Endothelial cell of umbilical vein (primary cell): ENCODE measurements at regions not wholly inside any gene's neighbourhood (a gene's known extent, or its start where the extent isn't known, plus 50 kb on each side); places are given as distances from the start of the nearest gene placed in this dataset.

Experiments
- BruUV-seq: library from RNA; stranded (reverse); fragments of 400-500 nt; replicated peaks from 2 replicates; lab custom pipeline; 2021; lab: Mats Ljungman, UMichigan
- CTCF ChIA-PET: fragments of 300-600, 350-600 bp; sonication (Branson Sonifier 250); formaldehyde crosslinking; loops from one replicate; lab custom pipeline; 2021; ENCODE audit warnings: antibody characterized with exemption, inconsistent platforms; lab: Charles Lee
- POLR2A ChIA-PET: fragments of 300-600, 350-600 bp; sonication (Branson Sonifier 250); formaldehyde crosslinking; loops from one replicate; lab custom pipeline; 2021; ENCODE audit warnings: antibody characterized with exemption, inconsistent platforms; lab: Charles Lee
- DNase-seq: peaks from one replicate; pipeline ENCODE4 v3.0.0-alpha.2; 2011; ENCODE audit warnings: low read depth, low spot score
- FAIRE-seq: peaks from 2 replicates; lab custom pipeline; 2011; peaks lifted over from hg19 to GRCh38; lab: Jason Lieb, UNC
- H2AFZ ChIP-seq: 2 replicates; pipeline ENCODE4 v1.6.0; 2012; ENCODE audit warnings: low read depth, low read length, control low read depth, inconsistent platforms
- H3K27ac ChIP-seq: 2 replicates; pipeline ENCODE4 v1.5.1; 2011; ENCODE audit warnings: low read depth, mild to moderate bottlenecking, control low read depth, low read length, moderate library complexity; ENCODE audit not compliant: insufficient read depth
- H3K27me3 ChIP-seq, 2 experiments: 2 replicates each; pipeline versions ENCODE4 v1.6.0 to v1.6.1; 2011; ENCODE audit warnings: low read length in 2 of 2, mixed read lengths in 1 of 2; ENCODE audit not compliant: control insufficient read depth in 2 of 2, insufficient read depth in 2 of 2
- H3K36me3 ChIP-seq, 2 experiments: 2 replicates in 1 of 2; 3 replicates in 1 of 2; pipeline ENCODE4 v1.5.1; 2011; ENCODE audit warnings: low read length in 2 of 2, mild to moderate bottlenecking in 1 of 2, moderate library complexity in 1 of 2; ENCODE audit not compliant: control insufficient read depth in 2 of 2, insufficient read depth in 2 of 2; ENCODE audit errors: extremely low read depth in 1 of 2
- H3K4me1 ChIP-seq: 3 replicates; pipeline ENCODE4 v1.5.1; 2011; ENCODE audit warnings: mild to moderate bottlenecking, low read length; ENCODE audit not compliant: control insufficient read depth, insufficient read depth; ENCODE audit errors: extremely low read depth
- H3K4me2 ChIP-seq: 2 replicates; pipeline ENCODE4 v1.6.1; 2011; ENCODE audit warnings: low read length, control low read depth, mixed read lengths; ENCODE audit not compliant: insufficient read depth
- H3K4me3 ChIP-seq, 3 experiments: fragments of 200-600 bp in 1 of 3; sonication (generic), shearing (Covaris generic) in 1 of 3; replicated peaks in 1 of 3; 2 replicates each; pipeline ENCODE4 v1.5.1; 2011 to 2016; ENCODE audit warnings: control low read depth in 3 of 3, low read length in 3 of 3, mild to moderate bottlenecking in 2 of 3, inconsistent platforms in 1 of 3, low read depth in 1 of 3, moderate library complexity in 1 of 3; ENCODE audit not compliant: insufficient read depth in 1 of 3
- H3K79me2 ChIP-seq: 2 replicates; pipeline ENCODE4 v1.6.0; 2012; ENCODE audit warnings: low read length, inconsistent platforms; ENCODE audit not compliant: control insufficient read depth, insufficient read depth
- H3K9ac ChIP-seq: replicated peaks from 2 replicates; pipeline ENCODE3; 2011; ENCODE audit warnings: low read length, control low read depth; ENCODE audit not compliant: insufficient read depth; ENCODE audit errors: extremely low read depth
- H3K9me1 ChIP-seq: replicated peaks from 3 replicates; pipeline ENCODE4 v1.6.0; 2011; ENCODE audit warnings: mild to moderate bottlenecking, low read length; ENCODE audit not compliant: control insufficient read depth, insufficient read depth; ENCODE audit errors: extremely low read depth
- H3K9me3 ChIP-seq: replicated peaks from 2 replicates; pipeline ENCODE4 v1.5.1; 2012; ENCODE audit warnings: low read length, inconsistent platforms; ENCODE audit not compliant: control insufficient read depth, insufficient read depth
- H4K20me1 ChIP-seq: replicated peaks from 2 replicates; pipeline ENCODE3; 2011; ENCODE audit warnings: mild to moderate bottlenecking, low read length; ENCODE audit not compliant: control insufficient read depth, insufficient read depth; ENCODE audit errors: extremely low read depth
- CTCF ChIP-seq, 2 donors: IDR thresholded peaks; 1 replicate in 1 of 2; 2 replicates in 1 of 2; pipeline ENCODE4 v1.5.1; 2011; ENCODE audit warnings: low read length in 2 of 2, mild to moderate bottlenecking in 2 of 2, moderate library complexity in 2 of 2, control low read depth in 1 of 2, inconsistent platforms in 1 of 2, low read depth in 1 of 2; ENCODE audit not compliant: insufficient read depth in 1 of 2; ENCODE audit errors: extremely low read depth in 1 of 2
- EZH2 ChIP-seq: IDR thresholded peaks from 2 replicates; pipeline ENCODE4 v1.6.1; 2012; ENCODE audit warnings: borderline replicate concordance, low read depth, mild to moderate bottlenecking, moderate library complexity, low read length, inconsistent platforms; ENCODE audit not compliant: severe bottlenecking
- FOS ChIP-seq: IDR thresholded peaks from 2 replicates; pipeline ENCODE4 v1.6.1; 2011; ENCODE audit warnings: mild to moderate bottlenecking, low read length, moderate library complexity, borderline replicate concordance; ENCODE audit not compliant: insufficient read depth
- GATA2 ChIP-seq: IDR thresholded peaks from 2 replicates; pipeline ENCODE4 v1.7.0; 2011; ENCODE audit warnings: low read depth, mild to moderate bottlenecking, moderate library complexity, mixed read lengths, low read length; ENCODE audit not compliant: insufficient read length, insufficient read depth
- JUN ChIP-seq: IDR thresholded peaks from 2 replicates; pipeline ENCODE4 v1.6.1; 2011; ENCODE audit warnings: borderline replicate concordance, low read depth; ENCODE audit not compliant: insufficient read length, insufficient read depth
- MYC ChIP-seq: IDR thresholded peaks from one replicate; pipeline ENCODE4 v1.6.1; 2011; ENCODE audit warnings: mild to moderate bottlenecking, low read depth, low read length
- POLR2A ChIP-seq: IDR thresholded peaks from 2 replicates; pipeline ENCODE4 v1.6.1; 2012; ENCODE audit warnings: low read depth, mild to moderate bottlenecking, control low read depth, low read length
- POLR2AphosphoS5 ChIP-seq: IDR thresholded peaks from 2 replicates; pipeline ENCODE4 v1.6.1; 2012; ENCODE audit warnings: low read depth, mild to moderate bottlenecking, control low read depth, low read length, moderate library complexity; ENCODE audit not compliant: insufficient read depth
- dilution Hi-C: fragments of 300-500 bp; cut with MboI; formaldehyde crosslinking; loops from one replicate; pipeline ENCODE4 v1.15.0; 2019; ENCODE audit warnings: low sequenced_read_pairs; ENCODE audit not compliant: extremely low pct_ligation_motif_present
- intact Hi-C: fragments of 100-400 bp; cut with micrococcal nuclease; formaldehyde crosslinking; loops from one replicate; pipeline ENCODE4 v1.10.0; 2022
- TF ChIP-seq, protein P1 (sequence below): IDR thresholded peaks from 2 replicates; pipeline ENCODE4 v1.6.1; 2011; ENCODE audit not compliant: insufficient read depth, insufficient read length

DNA sequence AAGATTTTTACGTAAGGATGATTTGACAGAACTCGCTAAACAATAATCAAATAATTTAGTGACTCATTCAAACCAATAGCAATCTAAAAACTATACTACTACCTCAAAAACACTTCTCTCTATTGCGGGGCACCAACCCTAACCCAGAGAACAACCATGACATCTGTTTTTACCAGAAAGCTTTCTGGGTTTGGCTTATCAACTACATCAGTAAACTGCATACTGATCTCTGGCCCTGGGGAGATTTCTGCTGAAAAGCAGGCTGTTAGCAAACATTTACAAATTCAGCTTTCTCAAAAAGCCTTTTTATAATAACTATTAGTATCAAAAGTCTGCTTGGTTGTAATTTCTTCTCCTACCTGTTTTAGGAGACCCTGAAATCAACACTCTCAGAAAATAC, 144.5 kb upstream of the ZWINT start:
- BruUV-seq = no TSS peak
- CTCF ChIA-PET = no interaction called here
- no peak overlapping the region for H3K27ac ChIP-seq
- H3K9me1 ChIP-seq = no peaks in the 10 kb centered on the region
- dilution Hi-C loops (no loop called here), intact Hi-C loops (no loop called here)
- no peaks in the 10 kb centered on the region for H4K20me1 ChIP-seq
- POLR2A ChIA-PET = no interaction called here
- no peaks in the 10 kb centered on the region for H3K9me3 ChIP-seq
- no peak overlapping the region for H3K4me3 ChIP-seq
- H3K4me1 ChIP-seq = no peaks in the 10 kb centered on the region
- no peak for TF ChIP-seq GATA2
- no peak for TF ChIP-seq POLR2AphosphoS5
- TF ChIP-seq JUN = no peak
- TF ChIP-seq MYC = no peak
- TF ChIP-seq CTCF (IDR thresholded peaks at IDR 0.05; ENCODE audit: extremely low read depth in 1 of 2, insufficient read depth in 1 of 2, low read depth in 1 of 2, low read length in 2 of 2) = no peak
- no peak for TF ChIP-seq FOS
- TF ChIP-seq EZH2 = no peak
- no peaks in the 10 kb centered on the region for H3K36me3 ChIP-seq
- DNase-seq (no peak), FAIRE-seq (no peak)
- H3K27me3 ChIP-seq = no peaks in the 10 kb centered on the region
- H3K79me2 ChIP-seq = no peaks in the 10 kb centered on the region
- H2AFZ ChIP-seq = no peak overlapping the region
- H3K4me2 ChIP-seq = no peak overlapping the region
- no peak overlapping the region for H3K9ac ChIP-seq

- DNase-seq (no peak), FAIRE-seq (no peak)
- Histone ChIP-seq H4K20me1 (no peaks in the 10 kb centered on the region), H3K9me3 (peaks cover 4% of the 10 kb centered on the region), H3K4me2 (no peak overlapping the region), H3K4me3 (no peak overlapping the region), H2AFZ (no peak overlapping the region), H3K36me3 (no peaks in the 10 kb centered on the region), H3K27ac (no peak overlapping the region), H3K27me3 (no peaks in the 10 kb centered on the region), H3K9me1 (no peaks in the 10 kb centered on the region), H3K79me2 (no peaks in the 10 kb centered on the region), H3K9ac (no peak overlapping the region), H3K4me1 (no peaks in the 10 kb centered on the region)
- intact Hi-C loops (no loop called here), dilution Hi-C loops (no loop called here)
- TF ChIP-seq POLR2AphosphoS5 (no peak), JUN (no peak), POLR2A (no peak), EZH2 (no peak), MYC (no peak), FOS (no peak), CTCF (IDR thresholded peaks at IDR 0.05; ENCODE audit: extremely low read depth in 1 of 2, insufficient read depth in 1 of 2, low read depth in 1 of 2, low read length in 2 of 2) (no peak), GATA2 (no peak)
- TF ChIP-seq, protein P1, sequence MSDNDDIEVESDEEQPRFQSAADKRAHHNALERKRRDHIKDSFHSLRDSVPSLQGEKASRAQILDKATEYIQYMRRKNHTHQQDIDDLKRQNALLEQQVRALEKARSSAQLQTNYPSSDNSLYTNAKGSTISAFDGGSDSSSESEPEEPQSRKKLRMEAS = no peak
- BruUV-seq = no TSS peak
- CTCF ChIA-PET = no interaction called here
- POLR2A ChIA-PET = no interaction called here
Observed at GRCh38 chr10:56496186-56496486, 135.1 kb upstream of the ZWINT start.
